ENCODE measurements at regions not wholly inside any gene's neighbourhood (a gene's known extent, or its start where the extent isn't known, plus 50 kb on each side); places are given as distances from the start of the nearest gene placed in this dataset.

GRCh38 chr1:185645162-185645640 lies 89.0 kb upstream of the HMCN1 start:
- DNase-seq: no peak

DNA sequence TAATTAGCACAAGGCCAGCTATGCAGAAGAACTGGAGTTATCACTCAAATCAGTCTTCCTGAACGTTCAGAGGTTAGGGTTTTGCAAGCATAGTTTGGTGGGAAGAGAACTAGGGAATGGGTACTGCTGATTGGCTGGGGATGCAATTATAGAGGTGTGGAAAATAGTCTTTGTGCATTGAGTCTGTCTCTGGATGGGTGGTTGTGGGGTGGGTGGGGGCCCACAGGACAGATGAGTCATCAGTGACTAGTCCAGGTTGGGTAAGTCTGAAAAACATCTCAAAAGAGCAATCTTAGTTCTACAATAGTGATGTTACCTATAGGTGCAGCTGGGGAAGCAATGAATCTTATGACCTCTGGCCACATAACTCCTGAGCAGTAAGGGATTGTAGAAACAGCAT lies 89.7 kb upstream of the HMCN1 start:
- peak in 1 of 5 experiments; percentile 19 for DNase-seq

DNA sequence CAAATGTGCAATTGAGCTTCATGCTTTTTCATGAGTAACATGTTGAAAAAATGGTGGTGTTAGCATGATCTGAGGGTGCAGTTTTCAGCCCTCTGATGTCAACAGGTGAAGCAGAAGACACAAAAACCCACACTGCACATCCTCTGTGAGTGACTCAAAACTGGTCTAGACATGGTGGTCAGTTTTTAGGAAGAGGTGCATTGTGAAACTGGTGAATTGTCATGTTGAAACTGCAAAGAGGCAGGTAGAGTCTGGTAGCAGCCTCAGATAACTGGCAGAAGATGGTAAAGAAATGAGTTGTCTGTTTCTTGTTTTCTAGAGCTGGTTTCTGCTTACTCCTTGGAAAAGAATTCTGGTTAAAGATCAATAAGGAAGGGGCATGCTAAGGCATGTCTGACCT lies 97.3 kb upstream of the HMCN1 start:
- DNase-seq: peak in 1 of 5 experiments; percentile 98

- no peak for DNase-seq
Observed at GRCh38 chr1:185634704-185635103, 99.5 kb upstream of the HMCN1 start.

GRCh38 chr1:185632659-185633423 lies 101.3 kb upstream of the HMCN1 start:
- no peak for DNase-seq

DNA sequence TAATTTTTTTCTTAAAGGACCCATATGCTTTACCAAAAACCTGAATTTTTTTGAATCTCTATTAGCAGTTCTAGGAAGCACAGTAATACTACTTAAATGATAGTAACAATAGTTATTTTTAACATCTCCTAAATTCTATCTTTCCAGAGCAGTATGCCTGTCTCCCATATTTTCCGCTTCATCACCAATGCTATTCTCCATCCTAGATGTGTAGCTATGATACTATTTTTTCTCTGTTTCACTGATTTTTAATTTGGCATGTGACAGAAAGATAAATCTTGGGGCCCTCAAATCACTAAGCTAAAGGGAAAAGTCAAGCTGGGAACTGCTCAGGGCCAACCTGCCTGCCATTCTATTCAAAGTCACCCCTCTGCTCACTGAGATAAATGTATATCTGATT lies 102.3 kb upstream of the HMCN1 start:
- no peak for DNase-seq

- DNase-seq: no peak
Observed at GRCh38 chr1:185627761-185628501, 106.3 kb upstream of the HMCN1 start.

GRCh38 chr1:185627171-185627570 lies 107.0 kb upstream of the HMCN1 start:
- DNase-seq: no peak

DNA sequence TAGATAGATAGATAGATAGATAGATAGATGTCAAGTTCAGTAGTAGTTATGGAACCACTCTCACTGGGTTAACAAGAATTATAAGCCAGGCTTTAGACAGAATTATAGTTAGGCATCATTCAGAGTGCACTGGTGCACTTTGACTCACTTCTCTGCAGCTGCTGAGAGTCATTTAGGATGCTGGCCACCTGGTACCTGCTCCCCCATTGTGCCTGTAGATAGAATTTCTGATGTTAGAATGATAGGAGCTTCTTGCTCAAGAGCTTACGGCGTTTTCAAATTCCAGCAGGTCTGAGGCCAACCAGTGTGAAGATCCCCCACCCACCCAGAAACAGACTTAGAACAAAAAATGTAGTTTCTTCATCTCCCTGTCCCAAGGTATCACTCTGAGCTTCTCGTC lies 107.8 kb upstream of the HMCN1 start:
- DNase-seq: no peak

- DNase-seq: no peak
Observed at GRCh38 chr1:185610954-185611353, 123.2 kb upstream of the HMCN1 start.

- peak in 1 of 5 experiments; percentile 30 for DNase-seq
Observed at GRCh38 chr1:185608177-185608576, 126.0 kb upstream of the HMCN1 start.

GRCh38 chr1:185603158-185603557 lies 131.0 kb upstream of the HMCN1 start:
- DNase-seq: no peak

GRCh38 chr1:185601189-185601588 lies 133.0 kb upstream of the HMCN1 start:
- DNase-seq: no peak

GRCh38 chr1:185600641-185601040 lies 133.6 kb upstream of the HMCN1 start:
- no peak for DNase-seq

DNA sequence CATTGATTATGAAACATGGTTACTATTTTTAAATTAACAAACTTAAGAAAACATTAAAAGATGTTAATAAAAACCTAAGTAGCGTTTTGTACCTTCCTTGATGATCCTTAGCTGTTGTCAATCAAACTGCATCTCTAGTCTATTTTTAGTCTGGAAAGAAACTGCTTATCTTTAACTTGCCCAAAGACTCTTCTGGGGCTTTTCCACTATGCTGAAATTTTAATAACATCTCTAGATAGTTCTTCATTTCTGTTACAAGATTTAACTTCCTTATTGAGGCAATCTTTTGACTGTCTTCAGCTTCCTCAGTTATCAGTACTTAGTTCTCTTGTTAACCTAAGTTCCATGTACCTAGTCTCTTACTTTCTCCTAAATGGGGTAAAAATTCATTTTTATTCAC lies 135.9 kb upstream of the HMCN1 start:
- DNase-seq: no peak

GRCh38 chr1:185595835-185596667 lies 138.1 kb upstream of the HMCN1 start:
- peak in 4 of 5 experiments; percentile 20 to 65 (median 27) for DNase-seq

DNA sequence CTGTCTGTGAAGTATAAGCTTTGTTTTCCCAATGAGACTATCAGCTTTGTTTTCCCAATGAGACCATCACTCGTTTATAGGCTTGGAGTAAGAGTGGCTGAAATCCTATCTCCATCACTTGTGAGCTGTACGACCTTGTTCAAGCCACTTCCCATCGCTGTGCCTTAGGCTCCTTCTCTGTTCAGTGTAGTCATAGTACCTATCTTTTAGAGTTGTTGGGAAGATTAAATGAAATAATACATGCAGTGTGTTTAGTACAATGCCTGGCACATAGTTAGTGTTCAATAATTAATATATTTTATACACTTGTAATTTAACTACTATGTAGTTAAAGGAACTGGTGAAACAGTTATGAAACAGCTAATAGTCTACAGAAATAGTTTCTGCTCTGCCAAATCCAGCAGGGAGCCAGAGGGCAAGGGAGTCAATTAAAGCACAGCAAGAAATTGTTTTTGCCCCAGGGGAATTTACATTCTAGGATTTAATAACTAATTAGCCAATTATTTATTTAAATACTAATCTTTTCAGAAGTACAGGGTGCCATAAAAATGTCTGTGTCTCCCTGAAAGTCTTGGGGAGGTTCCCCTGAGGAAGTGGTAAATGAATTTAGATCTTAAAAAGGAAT lies 139.3 kb upstream of the HMCN1 start:
- no peak for DNase-seq

- no peak for DNase-seq
Observed at GRCh38 chr1:185593271-185593670, 140.9 kb upstream of the HMCN1 start.

- DNase-seq: no peak
Observed at GRCh38 chr1:185585770-185586169, 148.4 kb upstream of the HMCN1 start.

GRCh38 chr1:185581961-185582725 lies 152.0 kb upstream of the HMCN1 start:
- DNase-seq: no peak

DNA sequence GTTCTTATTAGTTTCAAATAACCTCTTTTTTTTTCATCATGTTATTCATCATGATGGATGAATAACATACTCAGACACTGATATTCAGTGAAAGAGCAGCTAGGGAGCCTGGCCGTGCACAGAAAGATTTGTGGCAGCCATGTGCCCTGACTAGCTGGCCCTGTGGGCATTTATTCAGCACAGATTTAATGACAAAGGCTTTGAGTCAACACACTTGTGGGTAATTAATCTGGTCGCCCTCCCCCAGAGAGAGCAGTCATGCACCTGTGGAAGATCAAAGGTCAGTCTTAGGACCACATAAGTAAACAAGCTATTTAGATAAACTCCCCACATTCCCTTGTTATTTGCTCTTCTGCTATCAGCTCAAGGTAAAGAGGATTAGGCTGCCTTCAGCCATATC lies 153.2 kb upstream of the HMCN1 start:
- DNase-seq: no peak

- DNase-seq: no peak
Observed at GRCh38 chr1:185578293-185578692, 155.9 kb upstream of the HMCN1 start.

All from T-helper 2 cell (primary cell).